MM.1S (cell line): ENCODE measurements at regions not wholly inside any gene's neighbourhood (a gene's known extent, or its start where the extent isn't known, plus 50 kb on each side); places are given as distances from the start of the nearest gene placed in this dataset.

Experiments
- DNase-seq: peaks from one replicate; pipeline ENCODE4 v3.0.0-alpha.2; 2015
- H2AFZ ChIP-seq: fragments of 300-600 bp; sonication (generic); 2 replicates; pipeline ENCODE4 v1.6.0; 2016; ENCODE audit warnings: antibody characterized with exemption, low read length
- H3F3A ChIP-seq: fragments of 300-600 bp; sonication (generic); 2 replicates; pipeline ENCODE4 v1.6.1; 2016; ENCODE audit warnings: mild to moderate bottlenecking, antibody characterized with exemption, low read length, moderate library complexity, mixed read lengths; ENCODE audit not compliant: insufficient read depth
- H3K27ac ChIP-seq: fragments of 300-600 bp; sonication (generic); 2 replicates; pipeline ENCODE4 v1.5.1; 2016; ENCODE audit warnings: mild to moderate bottlenecking, low read length
- H3K27me3 ChIP-seq: fragments of 300-600 bp; sonication (generic); replicated peaks from 2 replicates; pipeline ENCODE4 v1.6.0; 2016; ENCODE audit warnings: low read length; ENCODE audit not compliant: insufficient read depth
- H3K36me3 ChIP-seq: fragments of 300-600 bp; sonication (generic); replicated peaks from 2 replicates; pipeline ENCODE4 v1.6.1; 2016; ENCODE audit warnings: mild to moderate bottlenecking, low read length, mixed read lengths; ENCODE audit not compliant: insufficient read depth
- H3K4me1 ChIP-seq: fragments of 300-600 bp; sonication (generic); 2 replicates; pipeline ENCODE4 v1.6.1; 2016; ENCODE audit warnings: low read length, mixed read lengths
- H3K4me2 ChIP-seq: fragments of 300-600 bp; sonication (generic); 2 replicates; pipeline ENCODE4 v1.6.0; 2016; ENCODE audit warnings: low read depth, low read length
- H3K4me3 ChIP-seq: fragments of 300-600 bp; sonication (generic); 2 replicates; pipeline ENCODE4 v1.5.1; 2016; ENCODE audit warnings: low read length, mixed read lengths
- H3K79me2 ChIP-seq: fragments of 300-600 bp; sonication (generic); 2 replicates; pipeline ENCODE4 v1.6.1; 2016; ENCODE audit warnings: mixed run types, low read length, mixed read lengths
- H3K9ac ChIP-seq: fragments of 300-600 bp; sonication (generic); 2 replicates; pipeline ENCODE4 v1.6.1; 2016; ENCODE audit warnings: low read length, mixed read lengths
- H3K9me2 ChIP-seq: fragments of 300-600 bp; sonication (generic); replicated peaks from 2 replicates; pipeline ENCODE4 v1.6.1; 2016; ENCODE audit warnings: mild to moderate bottlenecking, low read length, mixed read lengths; ENCODE audit not compliant: insufficient read depth
- H3K9me3 ChIP-seq: fragments of 300-600 bp; sonication (generic); replicated peaks from 2 replicates; pipeline ENCODE4 v1.6.1; 2016; ENCODE audit warnings: mild to moderate bottlenecking, low read length, mixed read lengths; ENCODE audit not compliant: insufficient read depth
- H4K20me1 ChIP-seq: fragments of 300-600 bp; sonication (generic); 2 replicates; pipeline ENCODE4 v1.6.1; 2016; ENCODE audit warnings: mild to moderate bottlenecking, low read length, moderate library complexity, mixed read lengths; ENCODE audit not compliant: insufficient read depth
- EZH2 ChIP-seq: fragments of 300-600 bp; sonication (generic); optimal IDR thresholded peaks from 2 replicates; pipeline ENCODE3; 2017; ENCODE audit warnings: low read depth, mild to moderate bottlenecking, antibody characterized with exemption, low read length, mixed read lengths
- EZH2phosphoT487 ChIP-seq: fragments of 300-600 bp; sonication (generic); IDR thresholded peaks from 2 replicates; pipeline ENCODE4 v1.6.1; 2018; ENCODE audit warnings: antibody characterized with exemption, low read length
- TF ChIP-seq, protein P1 (sequence below): fragments of 300-600 bp; sonication (generic); IDR thresholded peaks from 2 replicates; pipeline ENCODE4 v1.5.1; 2016; ENCODE audit warnings: antibody characterized with exemption, low read length, mixed read lengths

DNA sequence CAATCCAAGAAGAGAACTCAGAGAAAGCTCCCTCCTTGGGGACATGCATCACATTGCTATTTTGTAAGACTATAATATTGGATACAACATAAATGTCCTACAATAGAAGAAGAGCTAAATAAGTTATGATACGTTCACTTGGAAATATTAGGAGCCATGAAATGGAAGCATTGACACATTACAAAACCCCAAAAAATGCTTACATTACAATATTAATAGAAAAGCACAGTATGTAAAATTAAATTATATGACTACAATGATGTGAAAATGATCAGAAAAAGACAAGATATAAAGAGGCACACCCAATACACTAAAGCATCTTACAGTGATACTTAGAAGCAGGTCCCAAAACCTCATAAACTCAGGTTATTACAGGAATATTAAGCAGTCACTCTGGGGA is 694.1 kb downstream of the TOX3 start:
- TF ChIP-seq, protein P1, sequence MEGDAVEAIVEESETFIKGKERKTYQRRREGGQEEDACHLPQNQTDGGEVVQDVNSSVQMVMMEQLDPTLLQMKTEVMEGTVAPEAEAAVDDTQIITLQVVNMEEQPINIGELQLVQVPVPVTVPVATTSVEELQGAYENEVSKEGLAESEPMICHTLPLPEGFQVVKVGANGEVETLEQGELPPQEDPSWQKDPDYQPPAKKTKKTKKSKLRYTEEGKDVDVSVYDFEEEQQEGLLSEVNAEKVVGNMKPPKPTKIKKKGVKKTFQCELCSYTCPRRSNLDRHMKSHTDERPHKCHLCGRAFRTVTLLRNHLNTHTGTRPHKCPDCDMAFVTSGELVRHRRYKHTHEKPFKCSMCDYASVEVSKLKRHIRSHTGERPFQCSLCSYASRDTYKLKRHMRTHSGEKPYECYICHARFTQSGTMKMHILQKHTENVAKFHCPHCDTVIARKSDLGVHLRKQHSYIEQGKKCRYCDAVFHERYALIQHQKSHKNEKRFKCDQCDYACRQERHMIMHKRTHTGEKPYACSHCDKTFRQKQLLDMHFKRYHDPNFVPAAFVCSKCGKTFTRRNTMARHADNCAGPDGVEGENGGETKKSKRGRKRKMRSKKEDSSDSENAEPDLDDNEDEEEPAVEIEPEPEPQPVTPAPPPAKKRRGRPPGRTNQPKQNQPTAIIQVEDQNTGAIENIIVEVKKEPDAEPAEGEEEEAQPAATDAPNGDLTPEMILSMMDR: no peak
- TF ChIP-seq EZH2phosphoT487: no peak
- no peak for TF ChIP-seq EZH2
- Histone ChIP-seq H3F3A (no peaks in the 10 kb centered on the region), H3K4me1 (no peaks in the 10 kb centered on the region), H3K4me3 (no peak overlapping the region), H3K9ac (no peak overlapping the region), H3K27me3 (no peaks in the 10 kb centered on the region), H3K79me2 (no peaks in the 10 kb centered on the region), H4K20me1 (no peaks in the 10 kb centered on the region), H3K4me2 (no peak overlapping the region), H2AFZ (no peak overlapping the region), H3K9me2 (no peaks in the 10 kb centered on the region), H3K27ac (no peak overlapping the region), H3K36me3 (no peaks in the 10 kb centered on the region), H3K9me3 (no peaks in the 10 kb centered on the region)
- no peak for DNase-seq

DNA sequence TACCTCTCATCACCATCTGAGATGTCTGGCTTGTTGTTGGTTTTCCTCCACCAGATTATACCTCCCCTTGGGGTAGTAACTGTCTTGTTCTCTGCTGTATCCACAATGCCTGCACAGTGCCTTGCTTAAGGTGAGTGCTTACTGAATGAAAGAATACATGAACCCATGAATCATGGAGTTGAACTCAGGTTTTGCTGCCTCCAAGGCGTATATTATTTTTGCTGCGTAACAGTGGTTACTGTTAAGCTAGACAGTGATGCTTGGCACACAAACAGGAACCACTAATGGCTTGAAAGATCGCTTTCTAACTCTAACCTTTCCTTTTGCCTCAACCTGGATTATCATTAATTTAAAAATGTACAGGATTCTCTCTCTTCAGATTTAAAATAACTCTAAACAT is 695.8 kb downstream of the TOX3 start:
- no peaks in the 10 kb centered on the region for H4K20me1 ChIP-seq
- no peaks in the 10 kb centered on the region for H3K36me3 ChIP-seq
- no peak overlapping the region for H2AFZ ChIP-seq
- H3K4me2 ChIP-seq: no peak overlapping the region
- no peaks in the 10 kb centered on the region for H3K9me3 ChIP-seq
- TF ChIP-seq, protein P1: no peak
- TF ChIP-seq EZH2: no peak
- TF ChIP-seq EZH2phosphoT487: no peak
- no peak overlapping the region for H3K4me3 ChIP-seq
- no peaks in the 10 kb centered on the region for H3K9me2 ChIP-seq
- no peaks in the 10 kb centered on the region for H3K27me3 ChIP-seq
- no peak for DNase-seq
- no peak overlapping the region for H3K9ac ChIP-seq
- H3K4me1 ChIP-seq: no peaks in the 10 kb centered on the region
- H3F3A ChIP-seq: no peaks in the 10 kb centered on the region
- no peaks in the 10 kb centered on the region for H3K79me2 ChIP-seq
- no peak overlapping the region for H3K27ac ChIP-seq

DNA sequence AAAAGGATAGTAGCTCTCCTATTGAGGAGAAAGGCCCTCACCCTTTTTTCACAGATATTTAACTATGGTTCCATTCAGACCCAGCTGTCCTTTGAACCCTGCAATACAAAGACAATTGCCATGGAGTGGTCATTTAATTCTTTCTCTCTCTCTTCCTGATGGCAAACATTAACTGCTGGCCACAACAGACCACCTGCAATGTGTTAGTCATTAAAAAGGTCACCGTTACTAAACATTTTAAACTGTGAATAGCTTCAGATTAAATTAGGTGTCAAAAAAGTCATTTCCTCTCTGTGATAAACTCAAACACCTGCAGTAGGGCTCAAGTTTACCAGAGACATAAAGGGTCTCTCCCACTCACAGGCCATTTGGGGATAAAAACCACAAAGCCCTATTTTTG is 697.2 kb downstream of the TOX3 start:
- H3K9me2 ChIP-seq: no peaks in the 10 kb centered on the region
- no peaks in the 10 kb centered on the region for H3K4me1 ChIP-seq
- no peak overlapping the region for H3K9ac ChIP-seq
- no peaks in the 10 kb centered on the region for H3K9me3 ChIP-seq
- no peak overlapping the region for H3K4me2 ChIP-seq
- H3K4me3 ChIP-seq: no peak overlapping the region
- H2AFZ ChIP-seq: no peak overlapping the region
- DNase-seq: no peak
- H3K36me3 ChIP-seq: no peaks in the 10 kb centered on the region
- H3K27ac ChIP-seq: no peak overlapping the region
- H3K27me3 ChIP-seq: no peaks in the 10 kb centered on the region
- H3F3A ChIP-seq: no peaks in the 10 kb centered on the region
- no peaks in the 10 kb centered on the region for H4K20me1 ChIP-seq
- H3K79me2 ChIP-seq: no peaks in the 10 kb centered on the region
- TF ChIP-seq EZH2: no peak
- TF ChIP-seq, protein P1: no peak
